Stimulated activated CD4-positive, alpha-beta T cell treated with anti-CD3 and anti-CD28 coated beads, TNF-alpha, amount 100 ng/mL, for 1 hour (primary cell): ENCODE measurements at regions not wholly inside any gene's neighbourhood (a gene's known extent, or its start where the extent isn't known, plus 50 kb on each side); places are given as distances from the start of the nearest gene placed in this dataset.
"Not testable (repeated sequence)": the region's sequence is repeated elsewhere in the genome, so short reads cannot be mapped to it uniquely, and the experiment has no call there.

Experiments
- DNase-seq, 3 donors: peaks; one replicate each; pipeline ENCODE4 v3.0.0-alpha.2; 2020; ENCODE audit warnings: low read depth in 3 of 3, low spot score in 1 of 3

GRCh38 chr1:119191325-119191724, 50.9 kb upstream of the WARS2 start:
- DNase-seq, result no peak

DNA sequence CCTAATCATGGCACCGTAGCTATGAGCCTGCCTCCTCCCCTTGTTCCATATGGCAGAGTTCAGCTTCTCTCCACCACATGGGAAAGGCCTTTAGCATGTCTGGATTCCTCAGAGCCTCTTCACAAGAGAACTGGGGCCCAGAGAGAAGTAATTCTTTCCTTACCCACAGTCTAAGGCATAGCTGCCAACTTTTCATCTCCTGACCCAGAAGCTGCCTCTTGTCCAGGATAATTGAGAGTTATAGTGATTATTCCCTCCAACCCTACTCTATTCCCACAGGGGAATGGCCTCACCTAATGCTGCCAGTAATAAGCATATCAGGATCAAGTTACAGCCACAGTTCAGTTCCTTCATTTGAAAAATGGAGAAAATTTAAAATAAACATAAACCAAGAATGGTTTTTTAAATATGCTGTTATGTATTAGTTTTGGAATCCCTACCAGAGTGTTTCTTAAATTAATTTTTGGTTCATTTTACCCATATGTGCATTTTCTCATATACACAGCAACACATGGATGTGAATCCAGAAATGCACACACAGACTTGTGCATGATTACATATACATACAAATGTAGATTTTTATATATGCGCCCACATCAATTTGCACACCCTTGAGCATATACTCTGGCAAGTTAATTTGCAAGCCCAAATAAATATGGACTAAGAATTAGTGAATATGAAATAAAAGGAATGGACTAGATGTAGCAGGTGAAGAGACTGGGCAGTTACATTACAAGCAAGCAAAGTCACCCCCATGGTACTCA, 63.9 kb upstream of the WARS2 start:
- DNase-seq, result no peak

- DNase-seq, result no peak
Measured at GRCh38 chr1:119204961-119205357, 64.5 kb upstream of the WARS2 start.

DNA sequence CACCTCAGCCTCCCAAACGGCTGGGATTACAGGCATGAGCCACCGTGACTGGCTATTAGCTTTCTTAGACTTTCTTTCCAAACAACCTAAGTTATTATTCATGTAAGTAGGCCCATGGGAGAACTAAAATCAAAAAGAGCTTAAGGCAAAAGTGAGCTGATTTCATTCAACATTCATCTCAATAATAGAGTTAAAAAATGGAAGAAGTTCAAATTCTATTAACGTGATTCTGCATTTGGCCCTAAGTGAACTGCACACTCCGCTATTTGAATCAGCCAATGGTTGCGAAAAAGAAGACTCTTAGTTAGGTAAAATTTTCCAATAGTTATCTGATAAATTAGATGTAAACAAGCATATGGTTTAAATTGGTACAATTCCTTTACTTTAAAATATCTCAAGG, 68.6 kb upstream of the WARS2 start:
- no peak for DNase-seq

DNA sequence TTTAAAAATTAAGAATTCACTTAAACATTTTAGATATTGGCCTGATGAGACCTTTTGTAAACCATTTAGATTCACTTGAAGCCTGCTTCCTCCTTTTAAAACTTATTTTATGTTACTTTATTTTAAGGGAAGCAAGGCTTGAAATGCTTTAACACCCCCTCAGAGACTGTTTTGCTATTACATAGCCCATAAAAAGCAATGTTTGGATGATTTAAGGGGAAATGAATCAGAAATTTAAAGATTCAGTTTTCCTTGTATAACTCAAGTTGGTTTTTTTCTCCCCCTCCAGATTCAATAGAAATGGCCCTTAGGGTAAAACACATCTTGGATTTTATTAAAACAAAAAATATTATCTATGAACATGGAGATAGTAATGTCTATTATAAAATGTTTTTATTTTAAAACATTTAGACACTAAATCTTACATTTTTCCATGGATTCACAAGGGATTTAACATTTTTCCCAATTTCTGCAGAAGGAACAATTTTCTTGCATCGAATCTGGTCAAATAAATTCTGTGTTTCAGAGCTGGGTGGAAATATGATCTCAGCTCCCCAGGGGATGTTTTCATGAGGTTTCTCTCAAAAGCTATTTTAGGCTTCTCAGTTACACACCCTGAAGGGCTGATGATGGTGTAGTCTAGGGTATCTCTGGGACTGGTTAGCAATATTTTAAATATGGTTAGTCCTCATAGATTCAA, 69.3 kb upstream of the WARS2 start:
- no peak for DNase-seq

DNA sequence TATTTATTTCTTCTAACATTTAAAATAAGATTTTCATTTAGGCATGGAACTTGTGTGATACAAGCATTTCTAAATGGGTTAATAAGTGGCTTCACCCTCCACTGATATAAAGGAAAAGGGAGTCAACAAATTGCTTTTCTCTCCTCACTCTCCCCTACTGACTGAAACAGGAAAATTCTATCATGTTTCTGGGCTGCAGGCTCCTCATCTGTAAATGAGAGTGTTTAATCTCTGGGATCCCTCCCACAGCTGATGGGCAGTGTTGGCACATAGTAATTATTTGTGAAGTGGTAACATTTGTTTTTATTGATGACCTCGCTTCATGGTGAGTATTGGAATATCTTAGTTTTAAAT, 69.8 kb upstream of the WARS2 start:
- no peak for DNase-seq

DNA sequence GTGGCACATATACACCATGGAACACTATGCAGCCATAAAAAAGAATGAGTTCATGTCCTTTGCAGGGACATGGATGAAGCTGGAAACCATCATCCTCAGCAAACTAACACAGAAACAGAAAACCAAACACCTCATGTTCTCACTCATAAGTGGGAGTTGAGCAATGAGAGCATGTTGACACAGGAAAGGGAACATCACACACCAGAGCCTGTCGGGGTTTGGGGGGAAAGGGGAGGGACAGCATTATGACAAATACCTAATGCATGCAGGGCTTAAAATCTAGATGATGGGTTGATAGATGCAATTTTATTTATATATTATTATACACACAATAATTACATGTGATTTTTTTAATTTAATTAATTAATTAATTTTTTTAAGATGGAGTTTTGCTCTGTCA, 72.8 kb upstream of the WARS2 start:
- DNase-seq, result not testable (repeated sequence)

- DNase-seq, result not testable (repeated sequence)
Measured at GRCh38 chr1:119214961-119215360, 74.5 kb upstream of the WARS2 start.

GRCh38 chr1:119217309-119217828, 76.9 kb upstream of the WARS2 start:
- DNase-seq, result no peak

GRCh38 chr1:119219711-119220110, 79.3 kb upstream of the WARS2 start:
- DNase-seq, result no peak

DNA sequence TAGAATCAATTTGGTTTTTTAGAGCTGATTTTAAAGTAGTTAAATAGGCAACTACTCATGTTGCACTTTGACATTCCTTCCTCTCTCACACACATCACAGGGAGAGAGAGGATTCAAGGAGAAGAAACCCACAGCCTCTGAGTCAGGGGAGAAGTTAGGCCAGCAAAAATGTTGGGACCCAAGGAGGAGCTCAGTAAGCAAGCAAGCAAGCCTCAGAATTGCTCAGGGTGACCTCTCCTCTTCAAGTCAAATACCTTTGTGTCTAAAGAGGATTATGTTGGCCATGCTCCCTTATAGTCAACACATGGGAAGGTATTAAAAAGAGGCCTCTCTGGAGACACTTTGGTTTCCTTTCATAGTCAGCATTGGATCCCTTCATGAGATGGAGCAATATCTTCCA, 80.5 kb upstream of the WARS2 start:
- DNase-seq, result no peak

GRCh38 chr1:119222271-119222670, 81.8 kb upstream of the WARS2 start:
- no peak for DNase-seq

GRCh38 chr1:119225265-119225664, 84.8 kb upstream of the WARS2 start:
- no peak for DNase-seq

GRCh38 chr1:119225831-119226230, 85.4 kb upstream of the WARS2 start:
- DNase-seq, result no peak

GRCh38 chr1:119226321-119226720, 85.9 kb upstream of the WARS2 start:
- DNase-seq, result no peak

GRCh38 chr1:119226913-119227312, 86.5 kb upstream of the WARS2 start:
- DNase-seq, result no peak

DNA sequence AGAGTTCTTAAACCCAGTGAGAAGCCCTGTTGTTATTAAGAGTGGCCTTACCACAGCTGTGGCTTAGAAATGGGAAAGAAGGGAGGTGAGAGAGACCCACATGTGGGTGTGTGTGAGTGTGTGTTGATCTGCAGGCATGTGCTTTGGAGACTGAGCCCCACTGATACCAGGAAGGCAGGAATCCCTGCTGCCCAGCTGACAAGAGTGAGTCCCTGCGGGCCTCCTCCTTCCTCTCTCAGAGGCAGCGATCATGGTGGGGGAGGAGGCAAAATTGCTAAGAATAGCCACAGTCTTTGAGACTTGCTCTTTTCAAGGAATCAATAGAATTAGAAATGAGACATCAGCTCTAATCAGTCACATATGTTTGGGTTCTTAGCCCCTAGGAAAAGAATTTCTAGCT, 87.0 kb upstream of the WARS2 start:
- no peak for DNase-seq

DNA sequence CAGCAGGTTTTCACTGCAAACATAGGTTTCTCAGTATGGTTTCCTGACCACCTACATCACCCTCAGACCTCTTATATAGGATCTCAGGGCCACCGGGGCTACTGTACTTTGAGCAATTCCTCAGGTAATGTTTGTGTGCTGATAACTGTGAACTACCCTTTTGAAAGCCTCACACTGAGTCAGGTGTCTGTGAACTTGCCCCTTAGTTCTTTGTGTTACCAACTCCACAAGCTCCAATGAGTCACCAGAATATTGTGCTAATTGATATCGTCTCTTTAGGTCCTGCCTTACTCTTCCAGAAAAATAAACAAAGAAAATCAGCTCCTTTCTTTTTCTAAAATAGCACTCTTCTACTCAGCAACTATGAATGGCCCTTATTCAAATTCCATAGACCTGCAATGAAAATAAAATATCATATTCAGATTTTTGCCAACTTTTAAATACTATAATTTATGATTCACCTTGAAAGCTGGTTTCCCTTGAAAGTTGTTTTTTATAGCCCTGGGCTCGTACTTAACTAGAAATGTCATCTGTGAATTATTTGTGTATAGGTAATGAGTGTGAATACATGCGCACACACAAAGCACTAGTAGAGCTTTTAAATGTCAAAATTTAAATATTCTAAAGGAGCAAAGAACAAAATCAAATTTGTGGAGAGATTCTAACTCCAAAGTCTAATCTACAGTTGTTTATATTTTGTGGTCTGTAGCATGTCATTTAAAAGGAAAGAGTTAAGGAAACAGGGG, 88.1 kb upstream of the WARS2 start:
- DNase-seq, result no peak

DNA sequence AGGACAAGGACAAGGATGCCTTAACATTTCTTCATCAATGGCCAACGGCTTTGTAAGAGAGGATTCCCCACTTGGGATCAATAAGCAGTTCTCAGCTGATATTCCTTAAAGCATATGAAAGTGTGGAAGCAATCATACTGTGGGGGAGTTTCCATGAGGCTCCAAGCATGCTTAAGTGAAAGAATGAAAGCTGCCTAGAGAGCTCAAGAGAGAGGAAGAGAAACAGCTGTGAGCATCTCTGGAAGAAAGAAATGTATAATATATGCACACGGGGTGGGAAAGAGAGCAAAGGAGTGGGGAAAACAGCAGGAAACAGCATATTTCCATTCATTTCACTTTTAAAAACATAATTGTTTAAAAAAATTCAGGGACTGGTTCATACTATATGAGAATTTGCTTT, 94.7 kb upstream of the WARS2 start:
- DNase-seq, result no peak

DNA sequence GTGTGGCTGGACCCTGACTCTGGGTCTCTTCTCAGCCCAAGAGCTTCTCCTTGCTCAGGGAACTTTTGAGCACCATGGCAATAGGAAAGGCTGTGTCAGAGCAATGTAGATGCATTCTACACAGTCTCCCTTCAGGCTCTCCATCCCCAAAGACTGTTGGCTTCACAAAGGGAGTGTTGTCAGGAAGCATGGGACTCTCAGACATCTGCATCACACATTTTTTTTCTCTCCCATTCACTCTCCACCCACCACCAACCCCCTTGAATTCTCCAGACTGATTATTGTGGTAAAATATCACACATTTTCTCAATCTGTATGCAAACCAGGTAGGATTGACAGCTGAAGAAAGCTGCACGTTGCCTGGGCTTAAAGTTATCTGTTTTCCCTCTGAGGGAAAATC, 105.4 kb upstream of the WARS2 start:
- no peak for DNase-seq

DNA sequence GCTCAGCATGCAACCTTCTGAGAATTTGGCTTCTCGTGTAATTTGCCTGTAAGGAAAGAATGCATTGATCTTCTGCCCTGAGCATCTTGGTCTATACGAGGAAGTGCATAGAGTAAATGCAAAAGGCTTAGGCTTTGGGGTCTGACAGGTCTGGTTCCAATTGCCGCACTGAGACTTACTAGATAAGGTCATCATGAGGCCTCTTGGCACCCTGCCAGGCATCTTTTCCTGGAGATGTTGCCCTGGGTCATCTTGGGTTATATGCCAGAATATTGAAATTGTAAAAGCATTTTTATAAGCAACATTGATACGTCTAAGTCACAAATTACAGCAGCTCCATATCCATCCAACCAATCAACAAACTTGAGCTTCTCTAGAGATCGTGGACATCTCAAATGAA, 108.8 kb upstream of the WARS2 start:
- DNase-seq, result no peak

DNA sequence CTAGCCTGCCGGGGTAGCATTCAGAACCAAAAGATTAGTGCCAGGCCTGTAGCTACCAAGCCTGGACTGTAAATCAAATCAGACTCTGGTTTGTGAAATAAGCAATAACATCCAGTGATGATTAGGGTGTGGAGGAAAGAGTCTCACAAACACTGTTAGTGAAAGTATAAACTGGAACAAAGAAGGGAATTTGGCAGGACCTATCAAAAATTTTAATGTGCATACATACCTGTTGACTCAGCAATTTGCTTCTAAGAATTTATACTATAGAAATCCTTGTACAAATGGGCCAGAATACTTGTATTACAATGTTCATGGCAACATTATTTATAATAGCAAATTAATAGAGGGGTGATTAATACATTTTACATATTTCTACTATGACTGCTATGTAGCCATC, 109.8 kb upstream of the WARS2 start:
- DNase-seq, result no peak
